ENCODE measurements at regions not wholly inside any gene's neighbourhood (a gene's known extent, or its start where the extent isn't known, plus 50 kb on each side); places are given as distances from the start of the nearest gene placed in this dataset.

GRCh38 chr2:133843091-133843490, 274.8 kb upstream of the NCKAP5 start:
- Histone ChIP-seq H3K4me3 (ENCODE audit: extremely low read depth in 1 of 4, insufficient read depth in 2 of 4, low read depth in 3 of 4, low read length in 4 of 4) (no peak overlapping the region), H2BK5ac (ENCODE audit: low read depth, low read length) (no peak overlapping the region), H3K23me2 (ENCODE audit: low read depth, low read length) (no peaks in the 10 kb centered on the region), H3K9ac (replicated peaks in 1 of 4; ENCODE audit: extremely low read depth in 1 of 4, low read depth in 3 of 4, low read length in 3 of 4) (no peak overlapping the region), H4K5ac (ENCODE audit: insufficient read length, low read depth, low read length) (no peak overlapping the region), H3K4ac (replicated peaks; ENCODE audit: insufficient read length, low read depth, low read length) (no peak overlapping the region), H4K8ac (ENCODE audit: extremely low read depth, insufficient read depth, low read length) (no peak overlapping the region), H2BK12ac (ENCODE audit: low read depth, low read length) (no peak overlapping the region), H3K14ac (ENCODE audit: insufficient read length) (no peak overlapping the region), H2BK15ac (ENCODE audit: low read length) (no peak overlapping the region), H3K36me3 (ENCODE audit: control insufficient read depth in 2 of 4, insufficient read depth in 4 of 4, low read length in 3 of 4) (no peaks in the 10 kb centered on the region), H3K27ac (ENCODE audit: low read depth, low read length) (no peak overlapping the region), H3K4me2 (ENCODE audit: insufficient read depth in 1 of 2, low read depth in 2 of 2, low read length in 2 of 2) (no peak overlapping the region), H3K79me2 (ENCODE audit: control insufficient read depth in 1 of 2, insufficient read depth in 2 of 2, low read length in 2 of 2) (no peaks in the 10 kb centered on the region), H3K79me1 (ENCODE audit: low read depth, low read length) (no peaks in the 10 kb centered on the region), H3K18ac (ENCODE audit: extremely low read depth, low read length) (no peak overlapping the region), H2AK5ac (ENCODE audit: low read depth, low read length) (no peak overlapping the region), H2AFZ (ENCODE audit: low read length) (0 out of 2 replicates have a peak overlapping the region, but pooled peaks have one; percentile 38), H3K4me1 (replicated peaks in 1 of 4; ENCODE audit: control insufficient read depth in 3 of 4, insufficient read depth in 4 of 4, low read length in 3 of 4) (no peaks in the 10 kb centered on the region), H3K56ac (replicated peaks; ENCODE audit: insufficient read length, low read depth, low read length) (no peak overlapping the region), H3K27me3 (replicated peaks in 1 of 4; ENCODE audit: control insufficient read depth in 3 of 4, extremely low read depth in 1 of 4, insufficient read depth in 3 of 4, low read length in 3 of 4) (no peaks in the 10 kb centered on the region; a peak in 1 of 7 replicates), H2BK120ac (replicated peaks; ENCODE audit: low read depth, low read length) (no peak overlapping the region), H3K9me3 (ENCODE audit: insufficient read depth in 2 of 2, low read depth in 1 of 2, low read length in 1 of 2) (no peaks in the 10 kb centered on the region), H4K20me1 (replicated peaks in 1 of 2; ENCODE audit: control insufficient read depth in 1 of 2, insufficient read depth in 2 of 2, low read length in 2 of 2) (no peaks in the 10 kb centered on the region), H2BK20ac (ENCODE audit: low read length) (no peak overlapping the region), H3K23ac (ENCODE audit: insufficient read length) (no peak overlapping the region), H4K91ac (replicated peaks; ENCODE audit: insufficient read length, low read length) (no peak overlapping the region)
- FAIRE-seq (no peak), DNase-seq (ENCODE audit: low read depth in 1 of 2, low spot score in 2 of 2) (no peak)
- WGBS, 2 experiments (ENCODE audit: extremely low coverage in 1 of 2, insufficient coverage in 1 of 2, insufficient read length in 1 of 2, insufficient replicate concordance in 2 of 2, low coverage in 1 of 2, low lambda C conversion rate in 2 of 2, missing lambda C conversion rate in 1 of 2) = 91% methylated on average over 3 of the region's 3 CpGs; no CpG with 5 or more reads in 1 of the 2 experiments
- POLR2A ChIA-PET (ENCODE audit: partially characterized antibody) = no interaction called here
- CTCF ChIA-PET (ENCODE audit: partially characterized antibody) = interaction anchor here (0.8 to 4.6 kb wide), 16 partner anchors 9 to 608 kb away, joined by 3 to 38 read pairs (median 6); partner anchors contain the start of gene NCKAP5
- TF ChIP-seq ATF3 (IDR thresholded peaks at IDR 0.05; ENCODE audit: insufficient read depth, low read depth, low read length) (no peak), CBX8 (IDR thresholded peaks at IDR 0.05; ENCODE audit: borderline replicate concordance, low read depth, low read length) (no peak), JUN (IDR thresholded peaks at IDR 0.05; ENCODE audit: low read depth, low read length) (no peak), YY1 (IDR thresholded peaks at IDR 0.05; ENCODE audit: low read depth, low read length) (no peak), SIRT6 (IDR thresholded peaks at IDR 0.05; ENCODE audit: low read length) (no peak)

Data from H1 (cell line).